PFSK-1 (cell line): ENCODE measurements at regions not wholly inside any gene's neighbourhood (a gene's known extent, or its start where the extent isn't known, plus 50 kb on each side); places are given as distances from the start of the nearest gene placed in this dataset.

Source experiments
- POLR2AphosphoS5 ChIP-seq: IDR thresholded peaks from 2 replicates; pipeline ENCODE4 v1.6.1; 2012; ENCODE audit warnings: low read depth, mild to moderate bottlenecking, control low read depth, low read length, moderate library complexity
- SIN3A ChIP-seq: IDR thresholded peaks from 2 replicates; pipeline ENCODE4 v1.6.1; 2012; ENCODE audit warnings: mild to moderate bottlenecking, low read length, moderate library complexity, borderline replicate concordance; ENCODE audit not compliant: insufficient read depth
- TAF1 ChIP-seq: IDR thresholded peaks from 2 replicates; pipeline ENCODE4 v1.6.1; 2012; ENCODE audit warnings: low read length, control low read depth, borderline replicate concordance; ENCODE audit not compliant: insufficient read depth
- TF ChIP-seq, protein P1 (sequence below), 2 experiments: IDR thresholded peaks; 2 replicates each; pipeline versions ENCODE4 v1.6.1 to v1.8.0; 2011 to 2012; ENCODE audit warnings: low read depth in 2 of 2, low read length in 2 of 2, control low read depth in 1 of 2, inconsistent platforms in 1 of 2, mild to moderate bottlenecking in 1 of 2, moderate library complexity in 1 of 2; ENCODE audit not compliant: insufficient read depth in 1 of 2

- TF ChIP-seq TAF1, result no peak
- no peak for TF ChIP-seq SIN3A
- no peak for TF ChIP-seq POLR2AphosphoS5
- TF ChIP-seq, protein P1, sequence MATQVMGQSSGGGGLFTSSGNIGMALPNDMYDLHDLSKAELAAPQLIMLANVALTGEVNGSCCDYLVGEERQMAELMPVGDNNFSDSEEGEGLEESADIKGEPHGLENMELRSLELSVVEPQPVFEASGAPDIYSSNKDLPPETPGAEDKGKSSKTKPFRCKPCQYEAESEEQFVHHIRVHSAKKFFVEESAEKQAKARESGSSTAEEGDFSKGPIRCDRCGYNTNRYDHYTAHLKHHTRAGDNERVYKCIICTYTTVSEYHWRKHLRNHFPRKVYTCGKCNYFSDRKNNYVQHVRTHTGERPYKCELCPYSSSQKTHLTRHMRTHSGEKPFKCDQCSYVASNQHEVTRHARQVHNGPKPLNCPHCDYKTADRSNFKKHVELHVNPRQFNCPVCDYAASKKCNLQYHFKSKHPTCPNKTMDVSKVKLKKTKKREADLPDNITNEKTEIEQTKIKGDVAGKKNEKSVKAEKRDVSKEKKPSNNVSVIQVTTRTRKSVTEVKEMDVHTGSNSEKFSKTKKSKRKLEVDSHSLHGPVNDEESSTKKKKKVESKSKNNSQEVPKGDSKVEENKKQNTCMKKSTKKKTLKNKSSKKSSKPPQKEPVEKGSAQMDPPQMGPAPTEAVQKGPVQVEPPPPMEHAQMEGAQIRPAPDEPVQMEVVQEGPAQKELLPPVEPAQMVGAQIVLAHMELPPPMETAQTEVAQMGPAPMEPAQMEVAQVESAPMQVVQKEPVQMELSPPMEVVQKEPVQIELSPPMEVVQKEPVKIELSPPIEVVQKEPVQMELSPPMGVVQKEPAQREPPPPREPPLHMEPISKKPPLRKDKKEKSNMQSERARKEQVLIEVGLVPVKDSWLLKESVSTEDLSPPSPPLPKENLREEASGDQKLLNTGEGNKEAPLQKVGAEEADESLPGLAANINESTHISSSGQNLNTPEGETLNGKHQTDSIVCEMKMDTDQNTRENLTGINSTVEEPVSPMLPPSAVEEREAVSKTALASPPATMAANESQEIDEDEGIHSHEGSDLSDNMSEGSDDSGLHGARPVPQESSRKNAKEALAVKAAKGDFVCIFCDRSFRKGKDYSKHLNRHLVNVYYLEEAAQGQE (IDR thresholded peaks at IDR 0.05; ENCODE audit: insufficient read depth in 1 of 2, low read depth in 2 of 2, low read length in 2 of 2), result no peak
Observed at GRCh38 chr7:17236603-17237002, 61.8 kb upstream of the AHR start.
